ENCODE measurements at regions not wholly inside any gene's neighbourhood (a gene's known extent, or its start where the extent isn't known, plus 50 kb on each side); places are given as distances from the start of the nearest gene placed in this dataset.
"Not testable (repeated sequence)": the region's sequence is repeated elsewhere in the genome, so short reads cannot be mapped to it uniquely, and the experiment has no call there.

DNA sequence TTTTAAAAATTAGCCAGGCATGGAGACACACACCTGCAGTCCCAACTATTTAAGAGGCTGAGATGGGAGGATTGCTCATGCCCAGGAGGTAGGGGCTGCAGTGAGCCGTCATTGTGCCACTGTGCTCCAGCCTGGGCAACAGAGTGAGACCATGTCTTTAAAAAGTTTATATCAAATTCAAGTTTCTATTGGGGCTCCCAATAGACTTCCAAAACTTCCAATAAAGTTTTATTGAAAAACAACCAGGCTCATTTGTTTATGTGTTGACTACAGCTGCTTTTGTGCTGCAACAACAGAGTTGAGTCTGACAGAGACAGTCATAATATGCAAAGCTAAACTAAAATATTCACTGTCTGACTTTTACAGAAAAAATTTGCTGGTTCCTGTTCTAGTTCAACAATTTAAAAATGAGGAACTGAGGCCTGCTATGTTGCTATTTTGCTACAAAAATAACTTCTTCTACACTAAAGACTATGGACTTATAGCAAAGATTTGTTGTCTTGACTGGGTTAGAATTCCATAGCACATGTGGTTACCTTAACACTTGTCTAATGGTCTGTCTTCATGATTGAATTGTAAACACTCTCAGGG, 63.3 kb upstream of the RELL1 start:
- Histone ChIP-seq H3K27me3 (ENCODE audit: control insufficient read depth, insufficient read depth, low read length) (no peaks in the 10 kb centered on the region), H3K4me3 (ENCODE audit: insufficient read depth, low read depth, low read length) (no peak overlapping the region), H3K36me3 (replicated peaks; ENCODE audit: control insufficient read depth, insufficient read depth, low read length) (no peaks in the 10 kb centered on the region)
- no peak for DNase-seq

DNA sequence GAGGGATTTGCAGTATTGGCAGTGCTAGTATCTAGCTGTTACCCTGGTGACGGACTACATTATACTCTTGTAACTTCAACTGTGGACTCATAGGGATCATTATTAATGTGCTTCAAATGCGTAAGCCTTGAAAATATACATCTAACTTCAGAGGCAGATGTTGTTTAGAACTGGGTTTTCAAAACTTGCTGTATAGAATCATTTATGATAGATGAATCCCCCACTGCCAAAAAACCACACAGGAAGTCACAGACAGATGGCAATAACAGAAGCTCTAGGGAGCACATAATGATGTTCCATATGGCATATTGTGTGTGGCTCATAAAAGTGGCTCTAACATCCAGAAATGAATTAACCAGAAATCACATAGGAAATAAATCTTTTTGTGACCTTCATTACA, 62.3 kb upstream of the RELL1 start:
- no peak for DNase-seq
- Histone ChIP-seq H3K27me3 (ENCODE audit: control insufficient read depth, insufficient read depth, low read length) (no peaks in the 10 kb centered on the region), H3K4me3 (ENCODE audit: insufficient read depth, low read depth, low read length) (no peak overlapping the region), H3K36me3 (replicated peaks; ENCODE audit: control insufficient read depth, insufficient read depth, low read length) (no peaks in the 10 kb centered on the region)

DNA sequence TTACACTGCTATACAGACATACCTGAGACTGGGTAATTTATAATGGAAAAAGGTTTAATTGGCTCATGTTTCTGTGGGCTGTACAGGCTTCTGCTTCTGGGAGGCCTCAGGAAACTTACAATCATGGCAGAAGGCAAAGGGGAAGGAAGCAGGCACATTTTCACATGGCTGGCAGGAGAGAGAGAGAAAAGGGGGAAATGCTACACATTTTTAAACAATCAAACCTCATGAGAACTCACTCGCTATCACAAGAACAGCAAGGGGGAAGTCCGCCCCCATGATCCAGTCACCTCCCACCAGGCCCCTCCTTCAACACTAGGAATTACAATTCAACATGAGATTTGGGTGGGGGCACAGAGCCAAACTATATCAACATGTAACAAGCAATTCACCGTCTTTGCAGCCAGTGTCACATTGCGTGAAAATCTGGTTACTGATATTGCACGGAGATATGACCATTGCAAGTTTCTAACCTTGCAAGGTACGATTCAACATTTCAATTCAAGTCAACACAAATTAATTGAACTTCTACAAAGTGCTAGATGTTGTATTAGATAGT, 61.7 kb upstream of the RELL1 start:
- H3K4me3 ChIP-seq (ENCODE audit: insufficient read depth, low read depth, low read length): no peak overlapping the region
- H3K27me3 ChIP-seq (ENCODE audit: control insufficient read depth, insufficient read depth, low read length): no peaks in the 10 kb centered on the region
- DNase-seq: no peak
- no peaks in the 10 kb centered on the region for H3K36me3 ChIP-seq (replicated peaks; ENCODE audit: control insufficient read depth, insufficient read depth, low read length)

DNA sequence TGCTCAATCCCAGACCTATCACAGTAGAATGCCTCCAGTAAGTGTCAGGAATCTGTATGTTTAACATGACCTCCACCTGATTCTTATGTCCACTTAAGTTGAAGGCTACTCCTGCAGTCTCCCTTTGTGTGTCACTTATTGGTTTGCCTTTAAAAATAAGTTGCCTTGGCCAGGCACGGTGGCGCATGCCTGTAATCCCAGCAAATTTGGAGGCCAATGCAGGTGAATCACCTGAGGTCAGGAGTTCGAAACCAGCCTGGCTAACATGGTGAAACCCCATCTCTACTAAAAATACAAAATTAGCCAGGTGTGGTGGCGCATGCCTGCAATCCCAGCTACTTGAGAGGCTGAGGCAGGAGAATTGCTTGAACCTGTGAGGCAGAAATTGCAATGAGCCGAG, 60.7 kb upstream of the RELL1 start:
- H3K4me3 ChIP-seq (ENCODE audit: insufficient read depth, low read depth, low read length); H3K36me3 ChIP-seq (replicated peaks; ENCODE audit: control insufficient read depth, insufficient read depth, low read length): not testable (repeated sequence)

DNA sequence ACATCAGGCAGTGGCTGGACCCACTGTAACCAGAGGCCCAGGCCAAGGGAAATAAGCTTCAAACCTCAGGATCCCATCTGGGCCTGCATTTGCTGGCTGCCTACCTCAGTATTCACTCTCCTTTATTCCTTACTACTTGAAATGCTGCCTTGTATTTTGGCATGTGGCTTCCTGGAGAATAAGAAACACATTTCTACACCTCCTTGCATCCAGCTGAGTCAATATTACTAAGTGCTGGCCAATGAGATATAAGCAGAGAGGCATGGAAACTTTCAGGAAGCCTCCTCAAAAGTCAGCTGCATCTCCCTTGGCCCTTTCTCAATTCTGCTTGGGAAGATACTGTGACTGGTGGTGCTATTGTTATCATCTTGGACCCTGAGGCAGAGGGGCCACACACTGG, 59.8 kb upstream of the RELL1 start:
- Histone ChIP-seq H3K36me3 (replicated peaks; ENCODE audit: control insufficient read depth, insufficient read depth, low read length) (no peaks in the 10 kb centered on the region), H3K27me3 (ENCODE audit: control insufficient read depth, insufficient read depth, low read length) (no peaks in the 10 kb centered on the region), H3K4me3 (ENCODE audit: insufficient read depth, low read depth, low read length) (no peak overlapping the region)
- DNase-seq: no peak

More for the DNA sequence above, 60.7 kb upstream of the RELL1 start:
- not testable (repeated sequence) for H3K27me3 ChIP-seq (ENCODE audit: control insufficient read depth, insufficient read depth, low read length); DNase-seq

DNA sequence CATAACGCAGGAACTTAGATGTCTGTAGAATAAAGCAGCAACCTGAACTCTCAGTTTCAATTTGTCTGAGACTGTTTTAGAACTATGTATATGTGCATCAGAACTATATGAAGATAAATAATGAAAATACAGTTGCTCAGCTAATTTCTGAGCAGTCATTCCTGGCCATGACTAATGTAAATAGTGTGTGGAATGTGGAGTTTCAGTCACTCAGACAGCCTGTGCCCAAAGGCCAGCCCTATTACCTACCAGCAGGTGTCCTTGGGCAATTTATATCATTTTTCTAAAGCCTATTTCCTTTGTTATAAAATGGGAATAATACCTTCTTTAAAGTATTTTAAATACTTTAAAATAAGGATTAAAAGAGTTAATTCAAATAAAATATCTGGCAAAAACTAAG, 56.0 kb upstream of the RELL1 start:
- Histone ChIP-seq H3K4me3 (ENCODE audit: insufficient read depth, low read depth, low read length) (no peak overlapping the region), H3K27me3 (ENCODE audit: control insufficient read depth, insufficient read depth, low read length) (no peaks in the 10 kb centered on the region), H3K36me3 (replicated peaks; ENCODE audit: control insufficient read depth, insufficient read depth, low read length) (no peaks in the 10 kb centered on the region)
- no peak for DNase-seq

DNA sequence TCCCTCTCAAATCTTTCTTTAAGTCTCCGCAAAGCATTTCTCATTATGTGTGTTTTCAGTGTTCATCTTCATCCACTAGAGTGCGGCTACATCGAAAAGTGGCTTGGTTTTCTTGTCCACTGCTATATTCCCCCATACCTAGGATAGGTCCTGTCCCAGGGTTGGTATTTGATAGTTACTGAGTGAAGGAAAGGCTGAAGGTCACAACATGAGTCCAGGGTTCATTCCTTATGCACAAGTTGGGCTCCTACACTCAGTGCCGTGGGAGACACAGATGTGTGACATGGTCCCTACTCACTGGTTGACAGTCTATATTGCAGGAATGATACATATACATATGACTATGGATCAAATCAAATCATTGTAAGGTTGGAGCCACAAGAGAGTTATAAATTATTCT, 55.4 kb upstream of the RELL1 start:
- DNase-seq: no peak
- Histone ChIP-seq H3K27me3 (ENCODE audit: control insufficient read depth, insufficient read depth, low read length) (no peaks in the 10 kb centered on the region), H3K4me3 (ENCODE audit: insufficient read depth, low read depth, low read length) (no peak overlapping the region), H3K36me3 (replicated peaks; ENCODE audit: control insufficient read depth, insufficient read depth, low read length) (no peaks in the 10 kb centered on the region)

DNA sequence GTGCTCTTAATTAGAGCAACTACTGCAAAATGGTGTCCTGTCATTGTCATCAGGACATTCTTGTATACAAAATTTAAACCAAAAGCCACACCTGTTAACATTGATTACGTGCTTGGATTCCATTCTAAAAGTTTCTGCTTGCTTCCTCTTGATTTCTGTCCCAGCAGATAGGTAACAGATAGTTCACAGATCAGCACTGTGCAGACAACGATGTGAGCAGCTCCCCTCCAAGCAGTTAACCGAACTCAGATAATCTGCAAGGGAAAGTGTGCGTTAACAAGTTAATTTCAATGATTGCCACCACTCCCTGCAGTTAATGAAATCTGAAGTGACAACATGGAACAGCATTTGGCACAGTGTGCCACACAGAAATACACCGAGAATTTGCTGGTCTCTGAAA, 54.4 kb upstream of the RELL1 start:
- no peaks in the 10 kb centered on the region for H3K36me3 ChIP-seq (replicated peaks; ENCODE audit: control insufficient read depth, insufficient read depth, low read length)
- no peak for DNase-seq
- no peaks in the 10 kb centered on the region for H3K27me3 ChIP-seq (ENCODE audit: control insufficient read depth, insufficient read depth, low read length)
- H3K4me3 ChIP-seq (ENCODE audit: insufficient read depth, low read depth, low read length): no peak overlapping the region

DNA sequence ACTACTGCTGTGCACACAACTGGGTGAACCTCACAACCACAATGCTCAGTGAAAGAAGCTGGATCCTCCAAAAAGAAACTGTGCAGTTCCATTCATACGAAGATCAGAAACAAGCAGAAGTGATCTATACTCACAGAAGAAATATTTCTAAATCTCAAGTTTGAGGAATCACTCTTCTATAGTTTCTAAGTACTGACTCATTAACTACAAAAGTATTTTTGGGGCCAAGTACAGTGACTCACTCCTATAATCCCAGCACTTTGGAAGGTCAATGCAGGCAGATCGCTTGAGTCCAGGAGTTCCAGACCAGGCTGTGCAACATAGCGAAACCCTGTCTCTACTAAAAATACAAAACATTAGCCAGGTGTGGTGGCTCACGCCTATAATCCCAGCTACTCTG, 51.3 kb upstream of the RELL1 start:
- H3K4me3 ChIP-seq (ENCODE audit: insufficient read depth, low read depth, low read length): no peak overlapping the region
- no peak for DNase-seq
- no peaks in the 10 kb centered on the region for H3K36me3 ChIP-seq (replicated peaks; ENCODE audit: control insufficient read depth, insufficient read depth, low read length)
- no peaks in the 10 kb centered on the region for H3K27me3 ChIP-seq (ENCODE audit: control insufficient read depth, insufficient read depth, low read length)
